Lung (tissue), 11 donors: ENCODE measurements at regions not wholly inside any gene's neighbourhood (a gene's known extent, or its start where the extent isn't known, plus 50 kb on each side); places are given as distances from the start of the nearest gene placed in this dataset.
A peak's percentile ranks its signal among the peaks of the same experiment; 100 is the strongest.

ENCODE experiments used
- ATAC-seq: fragments of 200-7000 bp; cut with Tn5 transposase; one replicate; pipeline ENCODE4 v1.9.1; 2020; ENCODE audit warnings: moderate number of reproducible peaks; ENCODE audit not compliant: insufficient read depth, low FRiP score
- DNase-seq, 3 donors: peaks; one replicate each; pipeline ENCODE4 v3.0.0-alpha.2; 2013 to 2017
- H3K27ac ChIP-seq, 2 donors: one replicate each; pipeline ENCODE4 v1.5.1; 2013; ENCODE audit warnings: mild to moderate bottlenecking in 2 of 2, moderate library complexity in 2 of 2, control low read depth in 1 of 2, inconsistent platforms in 1 of 2, low read depth in 1 of 2, low read length in 1 of 2
- H3K27me3 ChIP-seq, 3 donors: one replicate each; pipeline ENCODE4 v1.5.1; 2013; ENCODE audit warnings: low read length in 2 of 3; ENCODE audit not compliant: control insufficient read depth in 3 of 3, insufficient read depth in 3 of 3
- H3K36me3 ChIP-seq, 4 donors: one replicate each; pipeline ENCODE4 v1.5.1; 2013; ENCODE audit warnings: low read length in 4 of 4, mild to moderate bottlenecking in 1 of 4, moderate library complexity in 1 of 4; ENCODE audit not compliant: control insufficient read depth in 4 of 4, insufficient read depth in 4 of 4
- H3K4me1 ChIP-seq, 5 donors: one replicate each; pipeline ENCODE4 v1.5.1; 2013; ENCODE audit warnings: low read length in 5 of 5, mild to moderate bottlenecking in 2 of 5, moderate library complexity in 1 of 5; ENCODE audit not compliant: control insufficient read depth in 5 of 5, insufficient read depth in 5 of 5
- H3K4me3 ChIP-seq: one replicate; pipeline ENCODE4 v1.5.1; 2013; ENCODE audit warnings: mild to moderate bottlenecking, control low read depth, moderate library complexity
- H3K9ac ChIP-seq, 2 donors: one replicate each; pipeline ENCODE4 v1.5.1; 2013; ENCODE audit warnings: low read length in 2 of 2, control low read depth in 1 of 2; ENCODE audit not compliant: insufficient read depth in 1 of 2
- H3K9me3 ChIP-seq, 4 donors: one replicate each; pipeline ENCODE4 v1.5.1; 2013; ENCODE audit warnings: low read length in 3 of 4, mild to moderate bottlenecking in 1 of 4, moderate library complexity in 1 of 4; ENCODE audit not compliant: control insufficient read depth in 4 of 4, insufficient read depth in 3 of 4
- WGBS, 2 donors: extraction: QIAGEN DNeasy Blood & Tissue Kit; methylation state at CpG; one replicate each; pipeline ENCODE4 v1.1.7; 2013; 5-methylcytosine and 5-hydroxymethylcytosine counted together
- TF ChIP-seq, protein P1 (sequence below): IDR thresholded peaks from 2 replicates; pipeline ENCODE4 v1.5.1; 2012; ENCODE audit warnings: mild to moderate bottlenecking; ENCODE audit errors: control extremely low read depth, extremely low read depth
- donor health status: control.
- donor health status: control.
- donor health status: Bipolar disorder and iron deficiency.
- donor health status: healthy.
- donor health status: DM: yes; HTN: yes; CAD: no.

DNA sequence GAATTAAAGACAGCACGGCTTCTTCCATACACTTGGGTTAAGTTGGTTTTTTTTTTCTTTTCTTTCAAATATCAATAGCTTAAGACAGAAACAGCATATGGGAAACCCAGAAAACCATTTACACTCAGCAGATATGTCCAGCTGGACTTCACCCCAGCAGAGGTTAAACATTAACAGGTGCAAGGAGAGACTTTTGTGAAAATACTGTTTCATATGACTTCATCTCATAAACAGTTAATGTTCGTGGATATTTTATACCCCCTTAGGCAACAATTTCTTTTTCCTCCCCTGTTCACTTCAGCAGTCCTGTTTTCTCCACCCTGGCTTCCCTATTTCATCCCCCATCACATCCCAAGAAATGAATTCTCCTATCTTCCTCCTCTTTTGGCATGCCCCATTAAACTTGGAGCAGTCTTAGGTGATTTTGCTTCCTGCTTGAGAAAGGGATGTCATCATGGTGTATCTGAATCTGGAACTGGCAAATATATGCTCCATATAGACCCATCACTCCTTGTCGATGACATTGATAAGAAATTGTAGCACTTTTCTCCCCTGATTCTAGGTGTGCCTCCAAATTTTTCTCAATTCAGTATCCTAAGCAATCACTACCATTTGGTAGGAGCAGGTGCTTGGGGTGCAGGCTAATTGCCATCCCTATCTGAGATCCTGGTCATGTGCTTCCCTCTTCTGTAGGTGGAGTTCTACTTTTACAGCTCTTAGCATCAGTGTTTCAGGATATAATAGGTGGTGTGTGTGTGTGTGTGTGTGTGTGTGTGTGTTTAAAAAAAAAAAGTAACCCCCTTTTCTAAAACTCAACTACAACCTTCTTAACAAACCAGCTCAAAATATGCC lies 67.9 kb downstream of the BMP4 start:
- H3K27me3 ChIP-seq, result no peaks in the 10 kb centered on the region
- no peaks in the 10 kb centered on the region for H3K9me3 ChIP-seq
- TF ChIP-seq, protein P1, sequence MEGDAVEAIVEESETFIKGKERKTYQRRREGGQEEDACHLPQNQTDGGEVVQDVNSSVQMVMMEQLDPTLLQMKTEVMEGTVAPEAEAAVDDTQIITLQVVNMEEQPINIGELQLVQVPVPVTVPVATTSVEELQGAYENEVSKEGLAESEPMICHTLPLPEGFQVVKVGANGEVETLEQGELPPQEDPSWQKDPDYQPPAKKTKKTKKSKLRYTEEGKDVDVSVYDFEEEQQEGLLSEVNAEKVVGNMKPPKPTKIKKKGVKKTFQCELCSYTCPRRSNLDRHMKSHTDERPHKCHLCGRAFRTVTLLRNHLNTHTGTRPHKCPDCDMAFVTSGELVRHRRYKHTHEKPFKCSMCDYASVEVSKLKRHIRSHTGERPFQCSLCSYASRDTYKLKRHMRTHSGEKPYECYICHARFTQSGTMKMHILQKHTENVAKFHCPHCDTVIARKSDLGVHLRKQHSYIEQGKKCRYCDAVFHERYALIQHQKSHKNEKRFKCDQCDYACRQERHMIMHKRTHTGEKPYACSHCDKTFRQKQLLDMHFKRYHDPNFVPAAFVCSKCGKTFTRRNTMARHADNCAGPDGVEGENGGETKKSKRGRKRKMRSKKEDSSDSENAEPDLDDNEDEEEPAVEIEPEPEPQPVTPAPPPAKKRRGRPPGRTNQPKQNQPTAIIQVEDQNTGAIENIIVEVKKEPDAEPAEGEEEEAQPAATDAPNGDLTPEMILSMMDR, result no peak
- no peak overlapping the region for H3K4me3 ChIP-seq
- no peak overlapping the region for H3K27ac ChIP-seq
- no peak overlapping the region for H3K9ac ChIP-seq
- DNase-seq (no peak), ATAC-seq (no peak)
- 83 to 88% methylated on average over 3 of the region's 3 CpGs for whole genome bisulfite sequencing, 2 donors
- H3K4me1 ChIP-seq, result peaks cover 0 to 34% (median 8%) of the 10 kb centered on the region in 5 donors
- no peaks in the 10 kb centered on the region for H3K36me3 ChIP-seq

DNA sequence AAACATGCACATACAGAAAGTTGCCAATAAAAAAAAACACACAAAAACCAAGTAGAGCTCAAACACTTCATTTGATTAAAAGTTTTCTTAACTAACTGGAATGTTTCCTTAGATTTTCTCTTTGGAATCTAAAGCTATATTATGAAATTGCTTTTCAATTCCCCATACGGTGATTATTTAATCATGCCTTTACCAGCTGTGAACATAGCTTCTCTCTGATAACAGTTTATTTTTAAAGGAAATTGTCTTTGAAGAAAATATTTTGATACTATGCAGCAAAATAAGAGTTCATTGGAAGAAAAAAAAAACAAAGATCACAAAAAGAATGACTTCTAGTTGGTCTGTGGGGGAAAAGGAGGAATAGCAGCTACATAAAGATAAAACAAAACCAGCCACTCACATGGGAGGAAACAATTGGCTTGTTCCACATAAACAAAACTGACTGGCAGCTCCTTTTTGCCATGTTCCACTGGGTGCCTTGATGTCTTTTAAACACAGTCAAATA lies 71.4 kb downstream of the BMP4 start:
- 38 to 72% methylated on average over 1 of the region's 1 CpG for whole genome bisulfite sequencing, 2 donors
- no peak for ATAC-seq
- peak in 2 of 3 donors; percentile 78 to 83 for DNase-seq
- no peaks in the 10 kb centered on the region for H3K36me3 ChIP-seq
- H3K9ac ChIP-seq, result peak overlapping the region in 1 of 2 donors; percentile 63
- TF ChIP-seq, protein P1, result no peak
- H3K9me3 ChIP-seq, result no peaks in the 10 kb centered on the region
- H3K27me3 ChIP-seq, result no peaks in the 10 kb centered on the region
- peaks cover 0 to 50% (median 19%) of the 10 kb centered on the region in 5 donors for H3K4me1 ChIP-seq
- H3K4me3 ChIP-seq, result no peak overlapping the region
- H3K27ac ChIP-seq, result no peak overlapping the region

DNA sequence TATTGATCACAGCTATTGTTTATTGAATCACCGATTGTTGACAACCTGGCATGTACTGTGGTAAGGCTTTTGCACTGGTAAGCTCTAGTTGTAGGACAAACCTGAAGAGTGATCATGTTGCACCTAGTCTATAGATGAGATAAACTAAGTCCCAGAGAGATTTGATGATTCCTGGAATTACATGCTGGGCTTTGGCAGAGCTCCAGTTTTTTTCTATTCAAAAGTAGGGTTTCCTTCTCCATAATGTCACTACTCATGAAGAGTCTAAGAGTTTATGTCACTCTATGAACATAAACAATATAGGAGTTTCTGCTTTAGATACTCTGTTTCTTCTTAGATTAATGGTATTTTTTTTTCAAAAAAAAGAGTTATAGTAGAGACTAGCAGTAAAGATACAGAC lies 72.0 kb downstream of the BMP4 start:
- H3K4me3 ChIP-seq, result no peak overlapping the region
- DNase-seq (peak in 1 of 3 donors; percentile 52), ATAC-seq (no peak)
- H3K27me3 ChIP-seq, result no peaks in the 10 kb centered on the region
- H3K9ac ChIP-seq, result no peak overlapping the region
- no peaks in the 10 kb centered on the region for H3K36me3 ChIP-seq
- peaks cover 0 to 51% (median 19%) of the 10 kb centered on the region in 5 donors for H3K4me1 ChIP-seq
- no peaks in the 10 kb centered on the region for H3K9me3 ChIP-seq
- H3K27ac ChIP-seq, result no peak overlapping the region
- TF ChIP-seq, protein P1, result no peak
- 90 to 93% methylated on average over 1 of the region's 1 CpG for WGBS, 2 donors
